B cell (primary cell): ENCODE measurements at regions not wholly inside any gene's neighbourhood (a gene's known extent, or its start where the extent isn't known, plus 50 kb on each side); places are given as distances from the start of the nearest gene placed in this dataset.

Experiments
- ATAC-seq: fragments of 200-7000 bp; cut with Tn5 transposase; one replicate; pipeline ENCODE4 v1.10.0; 2021; ENCODE audit warnings: low read depth, mild to moderate bottlenecking, moderate number of reproducible peaks, moderate library complexity
- CTCF ChIA-PET: fragments of 350-600 bp; sonication (Branson Sonifier 250); formaldehyde crosslinking; loops from one replicate; lab custom pipeline; 2021; ENCODE audit warnings: antibody characterized with exemption, inconsistent platforms; lab: Charles Lee
- POLR2A ChIA-PET: fragments of 350-600 bp; sonication (Branson Sonifier 250); formaldehyde crosslinking; loops from one replicate; lab custom pipeline; 2021; ENCODE audit warnings: antibody characterized with exemption; lab: Charles Lee
- DNase-seq: peaks from one replicate; pipeline ENCODE4 v3.0.0; 2013
- H2AFZ ChIP-seq: 2 replicates; pipeline ENCODE4 v1.6.1; 2012; ENCODE audit warnings: mild to moderate bottlenecking, low read depth, low read length; ENCODE audit not compliant: insufficient read depth, poor library complexity, severe bottlenecking
- H3K27ac ChIP-seq, 2 donors: 1 replicate in 1 of 2; 2 replicates in 1 of 2; pipeline ENCODE4 v1.5.1; 2012 to 2013; ENCODE audit warnings: low read length in 2 of 2, mild to moderate bottlenecking in 2 of 2, moderate library complexity in 1 of 2
- H3K27me3 ChIP-seq, 4 experiments: fragments of 200-600 bp in 1 of 4; sonication (generic) in 1 of 4; replicated peaks in 1 of 4; 1 replicate in 2 of 4; 2 replicates in 2 of 4; pipeline versions ENCODE4 v1.6.1 to v1.7.0; 2013 to 2016; ENCODE audit warnings: low read length in 3 of 4, mild to moderate bottlenecking in 2 of 4, mixed read lengths in 1 of 4, moderate library complexity in 1 of 4; ENCODE audit not compliant: insufficient read depth in 4 of 4, control insufficient read depth in 3 of 4; ENCODE audit errors: control extremely low read depth in 1 of 4
- H3K36me3 ChIP-seq, 2 experiments: replicated peaks in 1 of 2; 1 replicate in 1 of 2; 2 replicates in 1 of 2; pipeline versions ENCODE4 v1.6.1 to v1.7.1; 2013; ENCODE audit warnings: low read length in 1 of 2; ENCODE audit not compliant: insufficient read depth in 2 of 2, control insufficient read depth in 1 of 2; ENCODE audit errors: control extremely low read depth in 1 of 2, extremely low read depth in 1 of 2
- H3K4me1 ChIP-seq, 2 donors: fragments of 200-600 bp in 1 of 2; sonication (generic) in 1 of 2; 1 replicate in 1 of 2; 2 replicates in 1 of 2; pipeline versions ENCODE4 v1.5.1 to v1.6.1; 2013 to 2017; ENCODE audit warnings: low read length in 2 of 2; ENCODE audit not compliant: control insufficient read depth in 2 of 2, insufficient read depth in 2 of 2
- H3K4me2 ChIP-seq: replicated peaks from 2 replicates; pipeline ENCODE3; 2012; ENCODE audit warnings: mild to moderate bottlenecking, low read depth, low read length; ENCODE audit not compliant: poor library complexity, severe bottlenecking
- H3K4me3 ChIP-seq, 5 experiments: fragments of 200-600 bp in 1 of 5; sonication (generic) in 1 of 5; 1 replicate in 3 of 5; 2 replicates in 2 of 5; pipeline versions ENCODE4 v1.5.1 to v1.7.0; 2011 to 2016; ENCODE audit warnings: low read length in 4 of 5, mild to moderate bottlenecking in 4 of 5, low read depth in 2 of 5, control low read depth in 1 of 5, moderate library complexity in 1 of 5; ENCODE audit not compliant: insufficient read depth in 1 of 5; ENCODE audit errors: control extremely low read depth in 1 of 5, extremely low read depth in 1 of 5
- H3K79me2 ChIP-seq: fragments of 200-600 bp; sonication (generic); one replicate; pipeline ENCODE4 v1.6.0; 2016; ENCODE audit warnings: low read length; ENCODE audit not compliant: control insufficient read depth, insufficient read depth
- H3K9ac ChIP-seq: fragments of 200-600 bp; sonication (generic); 2 replicates; pipeline ENCODE4 v1.6.1; 2017; ENCODE audit warnings: mild to moderate bottlenecking, low read length, moderate library complexity
- H3K9me3 ChIP-seq, 3 donors: one replicate each; pipeline versions ENCODE4 v1.6.1 to v1.7.1; 2013; ENCODE audit warnings: low read length in 2 of 3; ENCODE audit not compliant: control insufficient read depth in 2 of 3, insufficient read depth in 1 of 3; ENCODE audit errors: control extremely low read depth in 1 of 3
- H4K20me1 ChIP-seq: 2 replicates; pipeline ENCODE4 v1.6.0; 2012; ENCODE audit warnings: mild to moderate bottlenecking, low read length; ENCODE audit not compliant: insufficient read depth, control insufficient read depth, poor library complexity, severe bottlenecking
- H3K27ac Mint-ChIP-seq: one replicate; pipeline ENCODE4 v1.8.0; 2021; ENCODE audit warnings: mixed read lengths
- H3K27me3 Mint-ChIP-seq: one replicate; pipeline ENCODE4 v1.8.0; 2021; ENCODE audit warnings: mixed read lengths
- H3K4me1 Mint-ChIP-seq: one replicate; pipeline ENCODE4 v1.8.0; 2021; ENCODE audit warnings: mixed read lengths
- H3K4me3 Mint-ChIP-seq: one replicate; pipeline ENCODE4 v1.8.0; 2021; ENCODE audit warnings: mixed read lengths
- H3K9me3 Mint-ChIP-seq: one replicate; pipeline ENCODE4 v1.8.0; 2022; ENCODE audit warnings: mixed read lengths; ENCODE audit not compliant: insufficient read depth
- CTCF ChIP-seq: fragments of 200-600 bp; IDR thresholded peaks from one replicate; pipeline ENCODE4 v1.8.0; 2022; ENCODE audit warnings: antibody characterized with exemption, mild to moderate bottlenecking
- EZH2 ChIP-seq: IDR thresholded peaks from 2 replicates; pipeline ENCODE4 v1.6.1; 2012; ENCODE audit warnings: borderline replicate concordance, low read depth, mild to moderate bottlenecking, moderate library complexity, low read length; ENCODE audit not compliant: insufficient read depth, poor library complexity, severe bottlenecking
- WGBS: methylation state at CpG from one replicate; pipeline ENCODE4 v1.1.5; 2013; ENCODE audit warnings: missing lambda C conversion rate; ENCODE audit not compliant: insufficient coverage; 5-methylcytosine and 5-hydroxymethylcytosine counted together
- intact Hi-C: fragments of 100-400 bp; cut with micrococcal nuclease; formaldehyde crosslinking; loops from one replicate; pipeline ENCODE4 v1.10.0; 2022

- TF ChIP-seq EZH2 (no peak), CTCF (no peak)
- H3K27me3 ChIP-seq, result no peaks in the 10 kb centered on the region
- no peaks in the 10 kb centered on the region for H3K9me3 Mint-ChIP-seq
- H3K4me3 Mint-ChIP-seq, result no peak overlapping the region
- intact Hi-C loops, result no loop called here
- CTCF ChIA-PET, result no interaction called here
- no peaks in the 10 kb centered on the region for H3K36me3 ChIP-seq
- H3K9ac ChIP-seq, result no peak overlapping the region
- ATAC-seq, result no peak
- H3K27ac Mint-ChIP-seq, result no peak overlapping the region
- no peaks in the 10 kb centered on the region for H3K4me1 Mint-ChIP-seq
- no peak overlapping the region for H3K4me2 ChIP-seq
- no peaks in the 10 kb centered on the region for H3K27me3 Mint-ChIP-seq
- DNase-seq, result no peak
- H3K79me2 ChIP-seq, result no peaks in the 10 kb centered on the region
- H4K20me1 ChIP-seq, result no peaks in the 10 kb centered on the region
- WGBS, result no CpG with 5 or more reads among the region's 2 CpGs
- H3K27ac ChIP-seq, result no peak overlapping the region
- no peaks in the 10 kb centered on the region for H3K4me1 ChIP-seq
- no peak overlapping the region for H3K4me3 ChIP-seq
- no peaks in the 10 kb centered on the region for H3K9me3 ChIP-seq
- POLR2A ChIA-PET, result no interaction called here
- H2AFZ ChIP-seq, result no peak overlapping the region
Observed at GRCh38 chr6:77979204-77979603, 326.4 kb downstream of the MEI4 start.

GRCh38 chr6:77986380-77987034 is 333.7 kb downstream of the MEI4 start:
- no peak overlapping the region for H3K9ac ChIP-seq
- H2AFZ ChIP-seq, result no peak overlapping the region
- H3K79me2 ChIP-seq, result no peaks in the 10 kb centered on the region
- Mint-ChIP-seq H3K4me3 (no peak overlapping the region), H3K9me3 (peaks cover 7% of the 10 kb centered on the region), H3K27ac (no peak overlapping the region), H3K27me3 (no peaks in the 10 kb centered on the region), H3K4me1 (no peaks in the 10 kb centered on the region)
- DNase-seq (no peak), ATAC-seq (no peak)
- no peaks in the 10 kb centered on the region for H4K20me1 ChIP-seq
- H3K27ac ChIP-seq, result no peak overlapping the region
- intact Hi-C loops, result no loop called here
- no peak for TF ChIP-seq CTCF
- no peak for TF ChIP-seq EZH2
- peaks cover 0 to 12% (median 0%) of the 10 kb centered on the region in 3 donors for H3K9me3 ChIP-seq
- no peak overlapping the region for H3K4me3 ChIP-seq
- H3K4me1 ChIP-seq, result no peaks in the 10 kb centered on the region
- WGBS, result 60% methylated on average over 1 of the region's 2 CpGs
- no peak overlapping the region for H3K4me2 ChIP-seq
- H3K36me3 ChIP-seq, result no peaks in the 10 kb centered on the region
- H3K27me3 ChIP-seq, result no peaks in the 10 kb centered on the region
- ChIA-PET CTCF (no interaction called here), POLR2A (no interaction called here)
